Panc1 (cell line): ENCODE measurements at regions not wholly inside any gene's neighbourhood (a gene's known extent, or its start where the extent isn't known, plus 50 kb on each side); places are given as distances from the start of the nearest gene placed in this dataset.

Experiments used
- ATAC-seq: fragments of 200-7000 bp; cut with Tn5 transposase; 2 replicates; pipeline ENCODE4 v1.9.1; 2020; ENCODE audit warnings: mild to moderate bottlenecking, moderate library complexity
- BruUV-seq: library from RNA; stranded (reverse); fragments of 400-500 nt; replicated peaks from 2 replicates; lab custom pipeline; 2021; lab: Mats Ljungman, UMichigan
- CTCF ChIA-PET: fragments of 300-600 bp; sonication (Branson Sonifier 250); formaldehyde crosslinking; loops from one replicate; lab custom pipeline; 2022; ENCODE audit warnings: antibody characterized with exemption; lab: Charles Lee
- POLR2A ChIA-PET: fragments of 300-600 bp; sonication (Branson Sonifier 250); formaldehyde crosslinking; loops from one replicate; lab custom pipeline; 2022; ENCODE audit warnings: antibody characterized with exemption; lab: Charles Lee
- DNase-seq: peaks from one replicate; pipeline ENCODE4 v3.0.0-alpha.2; 2010; ENCODE audit warnings: low read depth, low spot score
- H3K27ac ChIP-seq: 2 replicates; pipeline ENCODE4 v1.5.1; 2011; ENCODE audit warnings: mild to moderate bottlenecking, low read length, inconsistent platforms
- H3K27me3 ChIP-seq: fragments of 200-500 bp; sonication (Bioruptor generic); 2 replicates; pipeline ENCODE4 v1.6.0; 2014; ENCODE audit warnings: low read length, inconsistent platforms; ENCODE audit not compliant: control insufficient read depth, insufficient read depth
- H3K36me3 ChIP-seq: fragments of 200-500 bp; sonication (Bioruptor generic); 2 replicates; pipeline ENCODE4 v1.5.1; 2014; ENCODE audit warnings: inconsistent platforms, mild to moderate bottlenecking, low read length, moderate library complexity; ENCODE audit not compliant: control insufficient read depth, insufficient read depth
- H3K4me1 ChIP-seq: 2 replicates; pipeline ENCODE4 v1.5.1; 2011; ENCODE audit warnings: inconsistent platforms, mild to moderate bottlenecking, low read length, moderate library complexity; ENCODE audit not compliant: control insufficient read depth, insufficient read depth
- H3K4me3 ChIP-seq, 2 experiments: 2 replicates each; pipeline ENCODE4 v1.5.1; 2011 to 2012; ENCODE audit warnings: low read depth in 2 of 2, low read length in 2 of 2, mild to moderate bottlenecking in 2 of 2, inconsistent platforms in 1 of 2, moderate library complexity in 1 of 2
- H3K9me3 ChIP-seq: fragments of 200-500 bp; sonication (Bioruptor generic); 2 replicates; pipeline ENCODE4 v1.5.1; 2014; ENCODE audit warnings: low read depth, mild to moderate bottlenecking, inconsistent platforms, low read length, moderate library complexity; ENCODE audit not compliant: control insufficient read depth, insufficient read depth
- CTCF ChIP-seq: fragments of 450-650 bp; IDR thresholded peaks from 2 replicates; pipeline ENCODE4 v1.5.1; 2017; ENCODE audit warnings: mild to moderate bottlenecking
- POLR2AphosphoS5 ChIP-seq: IDR thresholded peaks from 2 replicates; pipeline ENCODE4 v1.6.1; 2012; ENCODE audit warnings: mild to moderate bottlenecking, low read depth, low read length, moderate library complexity
- SIN3A ChIP-seq: IDR thresholded peaks from 2 replicates; pipeline ENCODE4 v1.6.1; 2012; ENCODE audit warnings: low read depth, mild to moderate bottlenecking, low read length, moderate library complexity, borderline replicate concordance; ENCODE audit not compliant: insufficient read depth
- TCF7L2 ChIP-seq: IDR thresholded peaks from 2 replicates; pipeline ENCODE4 v1.6.1; 2011; ENCODE audit warnings: mild to moderate bottlenecking, low read depth, low read length, inconsistent platforms
- in situ Hi-C: cut with HindIII; loops from 2 replicates; pipeline ENCODE4 v1.10.0; 2016; ENCODE audit warnings: low sequenced_read_pairs, low pct_unique_long_range_greater_than_20kb
- intact Hi-C: fragments of 100-400 bp; cut with micrococcal nuclease; formaldehyde crosslinking; loops from one replicate; pipeline ENCODE4 v1.10.0; 2022; ENCODE audit not compliant: unreplicated experiment
- TF ChIP-seq, protein P1 (sequence below), 2 experiments: IDR thresholded peaks; 2 replicates each; pipeline ENCODE4 v1.6.1; 2011 to 2012; ENCODE audit warnings: low read depth in 2 of 2, control low read depth in 1 of 2, low read length in 1 of 2, mild to moderate bottlenecking in 1 of 2, moderate library complexity in 1 of 2; ENCODE audit not compliant: insufficient read depth in 1 of 2

GRCh38 chr13:65808061-65808460 lies 1422.1 kb downstream of the PCDH9 start:
- in situ Hi-C loops = no loop called here
- no peak for DNase-seq
- Histone ChIP-seq H3K27me3 (no peaks in the 10 kb centered on the region), H3K9me3 (no peaks in the 10 kb centered on the region), H3K27ac (no peak overlapping the region), H3K4me3 (no peak overlapping the region), H3K36me3 (no peaks in the 10 kb centered on the region), H3K4me1 (no peaks in the 10 kb centered on the region)
- ATAC-seq = no peak
- POLR2A ChIA-PET = no interaction called here
- intact Hi-C loops = no loop called here
- BruUV-seq = no TSS peak
- TF ChIP-seq TCF7L2 = no peak
- no peak for TF ChIP-seq POLR2AphosphoS5
- CTCF ChIA-PET = no interaction called here

DNA sequence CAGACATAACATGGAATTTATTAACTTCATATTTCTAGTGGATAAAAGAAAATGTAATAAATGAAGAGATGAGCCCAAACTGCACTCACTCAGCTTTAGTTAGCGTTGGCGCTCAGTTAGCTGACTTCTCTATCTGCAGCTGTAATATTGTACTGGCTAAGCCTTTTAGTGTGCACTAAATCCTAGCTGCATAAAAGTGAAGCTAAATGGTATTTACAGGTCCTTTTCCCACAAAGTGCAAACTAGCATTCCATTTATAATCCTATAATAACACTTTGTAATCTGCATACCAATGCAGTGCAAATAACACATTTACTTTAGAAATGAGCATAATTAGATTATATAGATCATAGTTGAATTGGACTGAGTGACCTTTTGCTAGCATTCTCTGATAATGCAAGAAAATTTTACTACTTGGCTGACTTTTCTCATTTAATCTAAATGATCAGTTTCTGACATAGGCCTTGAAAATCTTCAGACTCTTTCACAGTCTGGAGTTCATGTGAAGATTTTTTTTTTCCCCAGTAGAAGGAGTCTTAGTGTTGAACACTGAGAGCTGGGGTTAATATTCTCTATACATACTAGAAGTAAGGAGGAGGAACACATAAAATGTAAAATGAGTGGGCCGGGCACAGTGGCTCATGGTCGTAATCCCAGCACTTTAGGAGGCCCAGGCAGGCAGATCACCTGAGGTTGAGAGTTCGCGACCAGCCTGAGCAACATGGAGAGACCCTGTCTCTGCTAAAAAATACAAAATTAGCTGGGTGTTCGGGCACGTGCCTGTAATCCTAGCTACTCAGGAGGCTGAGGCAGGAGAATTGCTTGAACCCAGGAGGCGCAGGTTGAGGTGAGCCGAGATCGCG lies 1426.4 kb downstream of the PCDH9 start:
- Histone ChIP-seq H3K4me3 (no peak overlapping the region), H3K27ac (no peak overlapping the region), H3K27me3 (no peaks in the 10 kb centered on the region), H3K4me1 (no peaks in the 10 kb centered on the region), H3K36me3 (no peaks in the 10 kb centered on the region), H3K9me3 (no peaks in the 10 kb centered on the region)
- no TSS peak for BruUV-seq
- ChIA-PET CTCF (no interaction called here), POLR2A (no interaction called here)
- in situ Hi-C loops (no loop called here), intact Hi-C loops (no loop called here)
- TF ChIP-seq CTCF (no peak), TCF7L2 (no peak), SIN3A (no peak), POLR2AphosphoS5 (no peak)
- TF ChIP-seq, protein P1, sequence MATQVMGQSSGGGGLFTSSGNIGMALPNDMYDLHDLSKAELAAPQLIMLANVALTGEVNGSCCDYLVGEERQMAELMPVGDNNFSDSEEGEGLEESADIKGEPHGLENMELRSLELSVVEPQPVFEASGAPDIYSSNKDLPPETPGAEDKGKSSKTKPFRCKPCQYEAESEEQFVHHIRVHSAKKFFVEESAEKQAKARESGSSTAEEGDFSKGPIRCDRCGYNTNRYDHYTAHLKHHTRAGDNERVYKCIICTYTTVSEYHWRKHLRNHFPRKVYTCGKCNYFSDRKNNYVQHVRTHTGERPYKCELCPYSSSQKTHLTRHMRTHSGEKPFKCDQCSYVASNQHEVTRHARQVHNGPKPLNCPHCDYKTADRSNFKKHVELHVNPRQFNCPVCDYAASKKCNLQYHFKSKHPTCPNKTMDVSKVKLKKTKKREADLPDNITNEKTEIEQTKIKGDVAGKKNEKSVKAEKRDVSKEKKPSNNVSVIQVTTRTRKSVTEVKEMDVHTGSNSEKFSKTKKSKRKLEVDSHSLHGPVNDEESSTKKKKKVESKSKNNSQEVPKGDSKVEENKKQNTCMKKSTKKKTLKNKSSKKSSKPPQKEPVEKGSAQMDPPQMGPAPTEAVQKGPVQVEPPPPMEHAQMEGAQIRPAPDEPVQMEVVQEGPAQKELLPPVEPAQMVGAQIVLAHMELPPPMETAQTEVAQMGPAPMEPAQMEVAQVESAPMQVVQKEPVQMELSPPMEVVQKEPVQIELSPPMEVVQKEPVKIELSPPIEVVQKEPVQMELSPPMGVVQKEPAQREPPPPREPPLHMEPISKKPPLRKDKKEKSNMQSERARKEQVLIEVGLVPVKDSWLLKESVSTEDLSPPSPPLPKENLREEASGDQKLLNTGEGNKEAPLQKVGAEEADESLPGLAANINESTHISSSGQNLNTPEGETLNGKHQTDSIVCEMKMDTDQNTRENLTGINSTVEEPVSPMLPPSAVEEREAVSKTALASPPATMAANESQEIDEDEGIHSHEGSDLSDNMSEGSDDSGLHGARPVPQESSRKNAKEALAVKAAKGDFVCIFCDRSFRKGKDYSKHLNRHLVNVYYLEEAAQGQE (IDR thresholded peaks at IDR 0.05; ENCODE audit: insufficient read depth in 1 of 2, low read depth in 2 of 2, low read length in 1 of 2) = no peak
- DNase-seq (no peak), ATAC-seq (no peak)

DNA sequence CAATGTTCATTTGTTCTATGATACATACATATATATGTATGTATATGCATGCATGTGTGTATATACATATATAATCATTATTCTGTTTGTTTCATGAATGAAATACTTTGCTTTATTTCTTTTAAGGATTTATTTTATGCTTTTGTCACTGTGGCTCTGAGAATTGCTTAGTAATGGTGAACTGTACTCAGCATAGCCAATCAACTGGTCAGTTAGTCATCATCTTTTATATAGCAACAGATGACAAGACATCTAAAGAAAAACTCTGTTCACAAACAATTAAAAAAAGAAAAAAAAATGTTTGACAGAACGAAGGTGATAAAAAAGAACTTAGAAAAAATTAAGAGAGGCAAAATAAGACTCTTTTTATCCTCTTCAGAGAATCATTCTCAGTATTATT lies 1440.3 kb downstream of the PCDH9 start:
- in situ Hi-C loops = no loop called here
- no peak for DNase-seq
- BruUV-seq = no TSS peak
- Histone ChIP-seq H3K27me3 (no peaks in the 10 kb centered on the region), H3K4me3 (no peak overlapping the region), H3K9me3 (no peaks in the 10 kb centered on the region), H3K4me1 (no peaks in the 10 kb centered on the region), H3K27ac (no peak overlapping the region), H3K36me3 (no peaks in the 10 kb centered on the region)
- CTCF ChIA-PET = no interaction called here
- POLR2A ChIA-PET = no interaction called here
- TF ChIP-seq POLR2AphosphoS5 (no peak), CTCF (no peak), SIN3A (no peak), TCF7L2 (no peak)
- TF ChIP-seq, protein P1 (IDR thresholded peaks at IDR 0.05; ENCODE audit: insufficient read depth in 1 of 2, low read depth in 2 of 2, low read length in 1 of 2) = no peak
- intact Hi-C loops = no loop called here
- ATAC-seq = no peak
